SK-N-SH (cell line): ENCODE measurements at regions not wholly inside any gene's neighbourhood (a gene's known extent, or its start where the extent isn't known, plus 50 kb on each side); places are given as distances from the start of the nearest gene placed in this dataset.

Experiments used
- CTCF ChIA-PET: fragments of 300-600, 350-600 bp; formaldehyde crosslinking; extraction: SDS; loops from one replicate; lab custom pipeline; 2021; lab: Yijun Ruan, JAX
- POLR2A ChIA-PET: fragments of 350-600 bp; sonication (Branson Sonifier 250); formaldehyde crosslinking; extraction: SDS; loops from one replicate; lab custom pipeline; 2020; ENCODE audit warnings: antibody characterized with exemption, inconsistent platforms; lab: Yijun Ruan, JAX
- DNase-seq: peaks from one replicate; pipeline ENCODE4 v3.0.0; 2012
- H2AFZ ChIP-seq: fragments of 200-600 bp; sonication (generic); 2 replicates; pipeline ENCODE4 v1.8.1; 2016; ENCODE audit warnings: antibody characterized with exemption, mild to moderate bottlenecking, low read depth
- H3F3A ChIP-seq: fragments of 200-600 bp; sonication (generic); replicated peaks from 2 replicates; pipeline ENCODE3; 2016; ENCODE audit warnings: antibody characterized with exemption, mild to moderate bottlenecking; ENCODE audit not compliant: insufficient read depth
- H3K27ac ChIP-seq, 2 experiments: fragments of 200-500 bp in 1 of 2; fragments of 200-600 bp in 1 of 2; sonication (Bioruptor generic) in 1 of 2; sonication (generic), shearing (Covaris generic) in 1 of 2; 2 replicates each; pipeline versions ENCODE4 v1.5.1 to v1.6.1; 2014 to 2016; ENCODE audit warnings: low read depth in 2 of 2, inconsistent platforms in 1 of 2, low read length in 1 of 2, mild to moderate bottlenecking in 1 of 2, mixed read lengths in 1 of 2
- H3K27me3 ChIP-seq: fragments of 200-600 bp; sonication (generic), shearing (Covaris generic); 2 replicates; pipeline ENCODE4 v1.6.1; 2016; ENCODE audit warnings: mixed run types; ENCODE audit not compliant: insufficient read depth
- H3K36me3 ChIP-seq, 2 experiments: fragments of 200-500 bp in 1 of 2; fragments of 200-600 bp in 1 of 2; sonication (Bioruptor generic) in 1 of 2; sonication (generic) in 1 of 2; replicated peaks in 1 of 2; 2 replicates each; pipeline versions ENCODE3 to v1.5.1; 2014 to 2016; ENCODE audit warnings: low read length in 1 of 2, mild to moderate bottlenecking in 1 of 2; ENCODE audit not compliant: insufficient read depth in 2 of 2, control insufficient read depth in 1 of 2
- H3K4me1 ChIP-seq, 2 experiments: fragments of 200-500 bp in 1 of 2; fragments of 200-600 bp in 1 of 2; sonication (Bioruptor generic) in 1 of 2; sonication (generic), shearing (Covaris generic) in 1 of 2; 2 replicates each; pipeline versions ENCODE4 v1.5.1 to v1.6.1; 2014 to 2016; ENCODE audit warnings: low read depth in 1 of 2, low read length in 1 of 2, mixed run types in 1 of 2; ENCODE audit not compliant: insufficient read depth in 2 of 2, control insufficient read depth in 1 of 2
- H3K4me2 ChIP-seq: fragments of 200-600 bp; sonication (generic), shearing (Covaris generic); 2 replicates; pipeline ENCODE4 v1.6.1; 2017; ENCODE audit warnings: mixed run types
- H3K4me3 ChIP-seq, 2 experiments: fragments of 200-500 bp in 1 of 2; fragments of 200-600 bp in 1 of 2; sonication (Bioruptor generic) in 1 of 2; sonication (generic), shearing (Covaris generic) in 1 of 2; 2 replicates each; pipeline versions ENCODE4 v1.5.1 to v1.8.1; 2014 to 2016; ENCODE audit warnings: low read depth in 2 of 2, inconsistent platforms in 1 of 2, low read length in 1 of 2, mild to moderate bottlenecking in 1 of 2, mixed read lengths in 1 of 2, moderate library complexity in 1 of 2
- H3K79me2 ChIP-seq: fragments of 200-600 bp; sonication (generic); 2 replicates; pipeline ENCODE4 v1.8.1; 2017; ENCODE audit warnings: mild to moderate bottlenecking; ENCODE audit not compliant: insufficient read depth
- H3K9ac ChIP-seq: fragments of 200-600 bp; sonication (generic); 2 replicates; pipeline ENCODE4 v1.6.1; 2017; ENCODE audit warnings: mixed run types
- H3K9me2 ChIP-seq: fragments of 200-600 bp; sonication (generic); 2 replicates; pipeline ENCODE4 v1.6.1; 2017; ENCODE audit warnings: mixed run types
- H3K9me3 ChIP-seq: fragments of 200-600 bp; sonication (generic); 2 replicates; pipeline ENCODE4 v1.6.1; 2017; ENCODE audit warnings: mixed run types, mild to moderate bottlenecking, moderate library complexity
- H4K20me1 ChIP-seq: fragments of 200-600 bp; sonication (generic); 2 replicates; pipeline ENCODE4 v1.6.1; 2017; ENCODE audit warnings: mild to moderate bottlenecking, mixed run types; ENCODE audit not compliant: insufficient read depth
- CHD2 ChIP-seq: fragments of 150-350 bp; IDR thresholded peaks from 2 replicates; pipeline ENCODE4 v1.6.1; 2018; ENCODE audit warnings: low read length; ENCODE audit not compliant: partially characterized antibody
- EP300 ChIP-seq, 2 experiments: IDR thresholded peaks; 2 replicates each; pipeline versions ENCODE4 v1.4.0 to v1.6.1; 2012; ENCODE audit warnings: borderline replicate concordance in 1 of 2, low read depth in 1 of 2, low read length in 1 of 2
- GABPA ChIP-seq: IDR thresholded peaks from 2 replicates; pipeline ENCODE4 v1.4.0; 2012; ENCODE audit warnings: low read depth, mild to moderate bottlenecking
- JUND ChIP-seq: IDR thresholded peaks from 2 replicates; pipeline ENCODE4 v1.4.0; 2012
- POLR2AphosphoS5 ChIP-seq: IDR thresholded peaks from 2 replicates; pipeline ENCODE4 v1.6.1; 2012; ENCODE audit warnings: low read depth, low read length
- REST ChIP-seq: IDR thresholded peaks from 2 replicates; pipeline ENCODE4 v1.6.1; 2012; ENCODE audit warnings: mild to moderate bottlenecking, low read depth, low read length, moderate library complexity
- TCF12 ChIP-seq: IDR thresholded peaks from 2 replicates; pipeline ENCODE4 v1.4.0; 2012
- WGBS: methylation state at CpG from one replicate; pipeline ENCODE4 v1.1.6; 2017; ENCODE audit warnings: low lambda C conversion rate; 5-methylcytosine and 5-hydroxymethylcytosine counted together
- TF ChIP-seq, protein P1 (sequence below): IDR thresholded peaks from 2 replicates; pipeline ENCODE4 v1.4.0; 2012; ENCODE audit warnings: low read depth
- TF ChIP-seq, protein P2 (sequence below): IDR thresholded peaks from 2 replicates; pipeline ENCODE4; 2012
- TF ChIP-seq, protein P3 (sequence below): IDR thresholded peaks from 2 replicates; pipeline ENCODE4 v1.4.0; 2012; ENCODE audit warnings: low read depth, borderline replicate concordance
- TF ChIP-seq, protein P4 (sequence below): fragments of 150-350 bp; IDR thresholded peaks from 2 replicates; pipeline ENCODE4 v1.6.1; 2017; ENCODE audit warnings: antibody characterized with exemption, low read length, low read depth, borderline replicate concordance

DNA sequence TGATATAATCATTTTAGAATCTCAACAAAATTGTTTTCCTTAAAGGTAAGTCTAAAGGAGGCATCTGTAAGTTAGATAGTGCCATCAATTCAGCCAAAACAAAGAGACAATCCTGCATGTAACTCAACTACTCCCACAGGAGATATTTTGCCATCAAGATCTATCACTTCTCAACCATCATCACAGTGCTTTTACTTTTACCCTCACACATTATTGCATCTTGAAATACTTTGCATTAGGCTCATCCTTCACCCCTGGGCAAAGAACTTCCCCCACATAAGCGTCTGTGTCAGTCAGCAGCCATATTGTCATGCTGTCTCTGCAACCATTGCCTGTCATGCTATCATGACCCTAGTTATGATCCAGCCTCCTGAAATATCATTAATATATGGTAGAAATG lies 54.9 kb upstream of the NLGN1 start:
- Histone ChIP-seq H4K20me1 (no peaks in the 10 kb centered on the region), H2AFZ (no peak overlapping the region), H3K4me1 (no peaks in the 10 kb centered on the region), H3K4me3 (no peak overlapping the region), H3K9ac (no peak overlapping the region), H3K27me3 (no peaks in the 10 kb centered on the region)
- DNase-seq: no peak
- CTCF ChIA-PET: interaction anchor here (1.3 kb wide), 1 partner anchor 29 kb away, joined by 3 read pairs; no protein-coding TSS in a partner anchor
- TF ChIP-seq, protein P1, sequence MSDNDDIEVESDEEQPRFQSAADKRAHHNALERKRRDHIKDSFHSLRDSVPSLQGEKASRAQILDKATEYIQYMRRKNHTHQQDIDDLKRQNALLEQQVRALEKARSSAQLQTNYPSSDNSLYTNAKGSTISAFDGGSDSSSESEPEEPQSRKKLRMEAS: no peak
- TF ChIP-seq EP300 (IDR thresholded peaks at IDR 0.05; ENCODE audit: borderline replicate concordance in 1 of 2, low read depth in 1 of 2, low read length in 1 of 2) (no peak), REST (no peak), JUND (no peak), GABPA (no peak), POLR2AphosphoS5 (no peak), TCF12 (no peak), CHD2 (no peak)
- TF ChIP-seq, protein P2, sequence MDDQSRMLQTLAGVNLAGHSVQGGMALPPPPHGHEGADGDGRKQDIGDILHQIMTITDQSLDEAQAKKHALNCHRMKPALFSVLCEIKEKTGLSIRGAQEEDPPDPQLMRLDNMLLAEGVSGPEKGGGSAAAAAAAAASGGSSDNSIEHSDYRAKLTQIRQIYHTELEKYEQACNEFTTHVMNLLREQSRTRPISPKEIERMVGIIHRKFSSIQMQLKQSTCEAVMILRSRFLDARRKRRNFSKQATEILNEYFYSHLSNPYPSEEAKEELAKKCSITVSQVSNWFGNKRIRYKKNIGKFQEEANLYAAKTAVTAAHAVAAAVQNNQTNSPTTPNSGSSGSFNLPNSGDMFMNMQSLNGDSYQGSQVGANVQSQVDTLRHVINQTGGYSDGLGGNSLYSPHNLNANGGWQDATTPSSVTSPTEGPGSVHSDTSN: no peak
- TF ChIP-seq, protein P3, sequence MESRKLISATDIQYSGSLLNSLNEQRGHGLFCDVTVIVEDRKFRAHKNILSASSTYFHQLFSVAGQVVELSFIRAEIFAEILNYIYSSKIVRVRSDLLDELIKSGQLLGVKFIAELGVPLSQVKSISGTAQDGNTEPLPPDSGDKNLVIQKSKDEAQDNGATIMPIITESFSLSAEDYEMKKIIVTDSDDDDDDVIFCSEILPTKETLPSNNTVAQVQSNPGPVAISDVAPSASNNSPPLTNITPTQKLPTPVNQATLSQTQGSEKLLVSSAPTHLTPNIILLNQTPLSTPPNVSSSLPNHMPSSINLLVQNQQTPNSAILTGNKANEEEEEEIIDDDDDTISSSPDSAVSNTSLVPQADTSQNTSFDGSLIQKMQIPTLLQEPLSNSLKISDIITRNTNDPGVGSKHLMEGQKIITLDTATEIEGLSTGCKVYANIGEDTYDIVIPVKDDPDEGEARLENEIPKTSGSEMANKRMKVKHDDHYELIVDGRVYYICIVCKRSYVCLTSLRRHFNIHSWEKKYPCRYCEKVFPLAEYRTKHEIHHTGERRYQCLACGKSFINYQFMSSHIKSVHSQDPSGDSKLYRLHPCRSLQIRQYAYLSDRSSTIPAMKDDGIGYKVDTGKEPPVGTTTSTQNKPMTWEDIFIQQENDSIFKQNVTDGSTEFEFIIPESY: no peak
- TF ChIP-seq, protein P4, sequence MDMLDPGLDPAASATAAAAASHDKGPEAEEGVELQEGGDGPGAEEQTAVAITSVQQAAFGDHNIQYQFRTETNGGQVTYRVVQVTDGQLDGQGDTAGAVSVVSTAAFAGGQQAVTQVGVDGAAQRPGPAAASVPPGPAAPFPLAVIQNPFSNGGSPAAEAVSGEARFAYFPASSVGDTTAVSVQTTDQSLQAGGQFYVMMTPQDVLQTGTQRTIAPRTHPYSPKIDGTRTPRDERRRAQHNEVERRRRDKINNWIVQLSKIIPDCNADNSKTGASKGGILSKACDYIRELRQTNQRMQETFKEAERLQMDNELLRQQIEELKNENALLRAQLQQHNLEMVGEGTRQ: no peak
- TF ChIP-seq, all 33 proteins: peak for 0
- no peaks in the 10 kb centered on the region for H3K79me2 ChIP-seq
- 57% methylated on average over 1 of the region's 1 CpG for WGBS
- no peaks in the 10 kb centered on the region for H3F3A ChIP-seq
- POLR2A ChIA-PET: no interaction called here
- no peaks in the 10 kb centered on the region for H3K36me3 ChIP-seq
- H3K4me2 ChIP-seq: no peak overlapping the region
- no peak overlapping the region for H3K27ac ChIP-seq
- H3K9me3 ChIP-seq: no peaks in the 10 kb centered on the region
- no peaks in the 10 kb centered on the region for H3K9me2 ChIP-seq
